Osteocyte (in vitro differentiated cells): ENCODE measurements at regions not wholly inside any gene's neighbourhood (a gene's known extent, or its start where the extent isn't known, plus 50 kb on each side); places are given as distances from the start of the nearest gene placed in this dataset.

Experiments
- DNase-seq: peaks from one replicate; pipeline ENCODE4 v3.0.0; 2021; ENCODE audit warnings: mixed read lengths; ENCODE audit not compliant: unreplicated experiment; ENCODE audit errors: extremely low spot score
- H3K27ac Mint-ChIP-seq: one replicate; pipeline ENCODE4 v1.8.0; 2021; ENCODE audit warnings: mild to moderate bottlenecking, mixed read lengths; ENCODE audit not compliant: unreplicated experiment
- H3K27me3 Mint-ChIP-seq: one replicate; pipeline ENCODE4 v1.8.0; 2021; ENCODE audit warnings: mixed read lengths; ENCODE audit not compliant: unreplicated experiment
- H3K36me3 Mint-ChIP-seq: one replicate; pipeline ENCODE4 v1.8.0; 2021; ENCODE audit warnings: mixed read lengths; ENCODE audit not compliant: unreplicated experiment
- H3K4me1 Mint-ChIP-seq: one replicate; pipeline ENCODE4 v1.8.0; 2021; ENCODE audit warnings: mixed read lengths; ENCODE audit not compliant: unreplicated experiment
- H3K4me3 Mint-ChIP-seq: one replicate; pipeline ENCODE4 v1.8.0; 2021; ENCODE audit warnings: mild to moderate bottlenecking, moderate library complexity, mixed read lengths; ENCODE audit not compliant: unreplicated experiment
- H3K9me3 Mint-ChIP-seq: one replicate; pipeline ENCODE4 v1.8.0; 2021; ENCODE audit warnings: mixed read lengths; ENCODE audit not compliant: unreplicated experiment
- TF ChIP-seq, protein P1 (sequence below): fragments of 200-600 bp; sonication (generic); IDR thresholded peaks from 2 replicates; pipeline ENCODE4 v1.5.0; 2021; ENCODE audit warnings: antibody characterized with exemption, mild to moderate bottlenecking, moderate library complexity

DNA sequence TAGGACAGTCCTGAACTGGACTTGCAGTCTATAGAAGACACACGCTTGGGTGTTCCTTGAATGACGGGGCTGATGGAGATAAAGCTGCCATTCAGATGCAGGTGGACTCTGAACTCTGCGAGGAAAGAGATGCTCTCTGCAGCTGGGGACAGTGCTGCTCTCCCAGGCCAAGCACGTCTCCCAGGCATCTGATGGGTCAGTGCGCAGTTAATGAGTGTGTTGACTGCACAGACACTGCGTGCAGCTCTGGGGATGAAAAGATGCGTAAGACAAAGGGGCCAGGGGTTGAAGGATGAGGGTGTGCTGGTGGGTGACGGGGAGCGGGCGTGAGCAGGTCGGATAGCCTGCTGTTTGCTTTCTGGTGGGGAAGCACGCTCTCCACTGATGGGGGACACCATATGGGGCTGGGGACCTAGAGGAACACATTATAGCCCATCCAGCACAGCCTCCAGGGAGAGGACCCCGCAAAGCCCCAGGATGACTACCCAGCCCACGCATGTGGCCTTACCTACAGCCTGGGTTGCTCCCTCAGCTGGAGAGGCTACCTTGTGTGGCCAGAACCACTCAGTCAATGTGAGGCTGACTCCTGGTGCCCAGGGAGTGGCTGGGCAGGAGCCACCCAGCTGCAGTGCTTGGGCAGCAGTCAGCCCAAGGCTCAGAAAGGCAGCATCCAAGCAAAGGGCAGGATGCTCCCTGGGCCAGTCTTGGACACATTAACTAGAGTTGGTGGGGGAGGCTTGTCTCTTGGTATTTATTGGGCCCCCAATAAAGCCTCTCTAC lies 246.3 kb downstream of the RBFOX3 start:
- Mint-ChIP-seq H3K27me3 (peaks cover 38% of the 10 kb centered on the region), H3K36me3 (no peaks in the 10 kb centered on the region), H3K4me3 (no peak overlapping the region), H3K4me1 (no peaks in the 10 kb centered on the region), H3K9me3 (no peaks in the 10 kb centered on the region), H3K27ac (no peak overlapping the region)
- TF ChIP-seq, protein P1, sequence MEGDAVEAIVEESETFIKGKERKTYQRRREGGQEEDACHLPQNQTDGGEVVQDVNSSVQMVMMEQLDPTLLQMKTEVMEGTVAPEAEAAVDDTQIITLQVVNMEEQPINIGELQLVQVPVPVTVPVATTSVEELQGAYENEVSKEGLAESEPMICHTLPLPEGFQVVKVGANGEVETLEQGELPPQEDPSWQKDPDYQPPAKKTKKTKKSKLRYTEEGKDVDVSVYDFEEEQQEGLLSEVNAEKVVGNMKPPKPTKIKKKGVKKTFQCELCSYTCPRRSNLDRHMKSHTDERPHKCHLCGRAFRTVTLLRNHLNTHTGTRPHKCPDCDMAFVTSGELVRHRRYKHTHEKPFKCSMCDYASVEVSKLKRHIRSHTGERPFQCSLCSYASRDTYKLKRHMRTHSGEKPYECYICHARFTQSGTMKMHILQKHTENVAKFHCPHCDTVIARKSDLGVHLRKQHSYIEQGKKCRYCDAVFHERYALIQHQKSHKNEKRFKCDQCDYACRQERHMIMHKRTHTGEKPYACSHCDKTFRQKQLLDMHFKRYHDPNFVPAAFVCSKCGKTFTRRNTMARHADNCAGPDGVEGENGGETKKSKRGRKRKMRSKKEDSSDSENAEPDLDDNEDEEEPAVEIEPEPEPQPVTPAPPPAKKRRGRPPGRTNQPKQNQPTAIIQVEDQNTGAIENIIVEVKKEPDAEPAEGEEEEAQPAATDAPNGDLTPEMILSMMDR = no peak
- no peak for DNase-seq

DNA sequence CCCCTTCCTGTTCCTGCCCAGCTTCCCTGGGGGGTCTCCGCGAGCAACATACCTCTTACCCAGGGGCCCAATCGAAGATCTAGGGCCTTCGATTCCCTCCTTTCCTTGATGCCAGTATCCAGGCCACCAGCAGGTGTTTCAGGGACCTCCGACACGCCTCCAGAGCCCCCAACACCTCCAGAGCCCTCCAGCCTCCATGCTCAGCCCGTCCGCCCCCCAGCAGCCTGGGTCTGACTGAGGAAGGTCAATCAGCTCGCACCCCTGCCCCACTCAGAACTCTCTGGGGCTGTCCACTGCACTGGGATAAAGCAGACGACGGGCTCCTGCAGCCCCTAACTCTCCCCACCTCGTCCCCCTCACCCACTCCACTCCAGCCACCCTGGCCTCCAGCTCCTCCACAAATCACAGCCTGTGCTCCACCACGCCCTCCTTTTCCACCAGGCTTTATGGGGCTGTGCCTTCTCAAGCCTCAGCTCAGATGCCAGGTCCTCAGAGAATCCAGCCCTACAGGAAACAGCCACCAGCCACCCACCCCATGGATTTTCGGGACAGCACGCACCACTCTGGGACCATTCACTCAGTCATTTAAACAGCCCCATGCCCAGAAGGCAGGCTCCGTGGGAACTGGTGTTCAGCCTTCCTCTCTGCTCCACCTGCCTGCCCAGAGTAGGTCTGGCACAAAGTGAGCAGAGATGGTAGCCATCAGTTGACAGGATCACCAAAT lies 247.1 kb downstream of the RBFOX3 start:
- Mint-ChIP-seq H3K4me3 (no peak overlapping the region), H3K27me3 (peaks cover 44% of the 10 kb centered on the region), H3K4me1 (no peaks in the 10 kb centered on the region), H3K36me3 (no peaks in the 10 kb centered on the region), H3K9me3 (no peaks in the 10 kb centered on the region), H3K27ac (no peak overlapping the region)
- TF ChIP-seq, protein P1 = no peak
- DNase-seq = no peak

DNA sequence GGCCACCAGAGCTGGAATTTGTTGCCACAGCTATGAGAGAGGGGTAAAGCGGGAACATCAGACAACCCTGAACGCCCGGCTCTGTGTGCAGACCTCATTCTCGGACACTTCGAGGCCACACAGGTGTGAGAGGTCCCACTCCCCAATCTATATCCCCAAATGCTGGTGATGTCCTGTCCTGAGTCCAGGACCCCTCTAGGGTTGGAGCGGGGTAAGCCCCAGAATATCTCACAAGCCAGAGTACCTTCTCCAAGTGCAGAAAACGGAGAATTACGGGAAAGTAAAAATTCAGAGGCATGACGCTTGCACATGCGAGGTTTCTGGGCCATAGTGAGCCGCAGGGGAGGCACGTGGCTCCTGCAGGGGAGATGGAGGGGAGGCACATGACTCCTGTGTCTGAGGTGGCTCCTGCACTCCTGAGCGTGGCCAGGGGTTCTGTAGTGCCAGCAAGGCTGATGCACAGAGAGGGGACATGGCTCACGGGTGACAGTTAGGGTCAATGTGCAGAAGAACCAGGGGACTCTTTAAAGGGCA lies 248.0 kb downstream of the RBFOX3 start:
- no peaks in the 10 kb centered on the region for H3K36me3 Mint-ChIP-seq
- TF ChIP-seq, protein P1 = no peak
- H3K27me3 Mint-ChIP-seq = peaks cover 45% of the 10 kb centered on the region
- H3K27ac Mint-ChIP-seq = no peak overlapping the region
- no peak for DNase-seq
- H3K4me1 Mint-ChIP-seq = no peaks in the 10 kb centered on the region
- no peak overlapping the region for H3K4me3 Mint-ChIP-seq
- H3K9me3 Mint-ChIP-seq = no peaks in the 10 kb centered on the region

DNA sequence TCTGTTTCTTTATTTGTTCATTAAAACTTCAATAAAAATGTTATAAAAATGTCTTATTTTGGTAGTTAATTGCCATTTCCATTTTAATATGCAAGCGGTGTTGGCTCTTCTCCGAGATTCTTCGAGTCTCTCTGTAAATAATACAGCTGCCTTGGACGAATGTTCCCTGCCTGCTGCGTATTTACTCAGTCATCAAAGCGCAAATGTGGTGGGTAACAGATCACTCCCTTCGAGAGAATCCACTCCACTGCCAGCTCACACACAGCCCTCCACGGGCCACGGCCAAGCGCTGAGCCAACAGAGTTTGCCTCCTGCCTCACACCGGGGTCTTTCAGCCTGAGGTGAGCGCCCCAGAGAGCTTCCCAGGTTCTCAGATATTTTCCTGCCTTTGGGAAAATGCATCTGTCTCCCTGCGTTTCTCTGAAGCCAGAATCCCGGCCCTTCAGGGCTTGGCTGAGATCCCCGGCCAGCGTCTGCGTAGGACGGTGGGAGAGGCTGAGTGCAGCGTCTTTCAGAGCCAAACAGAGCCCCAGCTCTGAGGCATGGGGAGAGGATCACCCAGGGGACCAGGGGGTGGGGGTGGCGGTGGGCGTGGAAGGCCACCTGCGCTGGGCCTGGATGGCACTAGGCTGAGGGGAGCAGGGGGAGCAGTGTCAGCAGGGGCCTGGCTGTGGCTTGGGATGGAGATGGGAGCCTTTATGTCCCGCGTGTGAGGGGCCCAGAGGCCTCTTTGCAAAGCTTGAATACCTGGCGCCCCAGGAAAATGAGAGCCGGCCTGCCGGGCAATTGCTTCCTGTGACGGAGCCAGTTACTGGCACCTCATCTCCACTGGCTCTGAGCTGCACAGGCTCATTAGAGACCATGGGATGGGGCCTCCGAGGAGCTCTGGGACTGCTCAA lies 248.7 kb downstream of the RBFOX3 start:
- Mint-ChIP-seq H3K27ac (no peak overlapping the region), H3K27me3 (peaks cover 41% of the 10 kb centered on the region), H3K36me3 (no peaks in the 10 kb centered on the region), H3K9me3 (no peaks in the 10 kb centered on the region), H3K4me3 (no peak overlapping the region), H3K4me1 (no peaks in the 10 kb centered on the region)
- no peak for DNase-seq
- TF ChIP-seq, protein P1 = no peak
